Skeletal muscle satellite cell (primary cell): ENCODE measurements at regions not wholly inside any gene's neighbourhood (a gene's known extent, or its start where the extent isn't known, plus 50 kb on each side); places are given as distances from the start of the nearest gene placed in this dataset.
"Not testable (repeated sequence)": the region's sequence is repeated elsewhere in the genome, so short reads cannot be mapped to it uniquely, and the experiment has no call there.

Source experiments
- H3K27me3 ChIP-seq: 2 replicates; pipeline ENCODE4 v1.7.0; 2013; ENCODE audit warnings: low read length; ENCODE audit not compliant: control insufficient read depth, insufficient read depth
- H3K36me3 ChIP-seq: 2 replicates; pipeline ENCODE4 v1.7.0; 2013; ENCODE audit warnings: mild to moderate bottlenecking, control low read depth, low read length; ENCODE audit not compliant: insufficient read depth
- H3K4me1 ChIP-seq: 2 replicates; pipeline ENCODE4 v1.7.0; 2013; ENCODE audit warnings: low read length; ENCODE audit not compliant: control insufficient read depth, insufficient read depth
- H3K4me2 ChIP-seq: 2 replicates; pipeline ENCODE4 v1.7.0; 2013; ENCODE audit warnings: mild to moderate bottlenecking, low read length
- H3K4me3 ChIP-seq: 2 replicates; pipeline ENCODE4 v1.7.0; 2013; ENCODE audit warnings: low read length
- H3K9ac ChIP-seq: 2 replicates; pipeline ENCODE4 v1.7.0; 2013; ENCODE audit warnings: mild to moderate bottlenecking, low read depth, low read length, moderate library complexity
- H3K9me3 ChIP-seq: replicated peaks from 2 replicates; pipeline ENCODE4 v1.7.0; 2013; ENCODE audit warnings: mild to moderate bottlenecking, control low read depth, low read length

GRCh38 chr6:112590326-112590725 lies 243.2 kb downstream of the RFPL4B start:
- H3K4me1 ChIP-seq, result no peaks in the 10 kb centered on the region
- H3K4me3 ChIP-seq, result no peak overlapping the region
- no peaks in the 10 kb centered on the region for H3K9me3 ChIP-seq
- no peaks in the 10 kb centered on the region for H3K36me3 ChIP-seq
- no peaks in the 10 kb centered on the region for H3K27me3 ChIP-seq
- H3K4me2 ChIP-seq, result no peak overlapping the region
- no peak overlapping the region for H3K9ac ChIP-seq

- no peak overlapping the region for H3K4me2 ChIP-seq
- no peaks in the 10 kb centered on the region for H3K4me1 ChIP-seq
- no peak overlapping the region for H3K9ac ChIP-seq
- H3K9me3 ChIP-seq, result no peaks in the 10 kb centered on the region
- H3K27me3 ChIP-seq, result no peaks in the 10 kb centered on the region
- H3K4me3 ChIP-seq, result no peak overlapping the region
- no peaks in the 10 kb centered on the region for H3K36me3 ChIP-seq
Observed at GRCh38 chr6:112591329-112591728, 244.2 kb downstream of the RFPL4B start.

- Histone ChIP-seq H3K4me2 (no peak overlapping the region), H3K4me1 (no peaks in the 10 kb centered on the region), H3K9ac (no peak overlapping the region)
Observed at GRCh38 chr6:112592159-112592558, 245.0 kb downstream of the RFPL4B start.

GRCh38 chr6:112594886-112595594 lies 247.9 kb downstream of the RFPL4B start:
- Histone ChIP-seq H3K27me3 (no peaks in the 10 kb centered on the region), H3K36me3 (no peaks in the 10 kb centered on the region), H3K9me3 (no peaks in the 10 kb centered on the region), H3K9ac (no peak overlapping the region), H3K4me3 (no peak overlapping the region), H3K4me1 (no peaks in the 10 kb centered on the region), H3K4me2 (no peak overlapping the region)

More at GRCh38 chr6:112592159-112592558, 245.0 kb downstream of the RFPL4B start:
- no peaks in the 10 kb centered on the region for H3K27me3 ChIP-seq
- no peak overlapping the region for H3K4me3 ChIP-seq
- H3K36me3 ChIP-seq, result no peaks in the 10 kb centered on the region
- H3K9me3 ChIP-seq, result no peaks in the 10 kb centered on the region

GRCh38 chr6:112595841-112596240 lies 248.7 kb downstream of the RFPL4B start:
- Histone ChIP-seq H3K4me1 (no peaks in the 10 kb centered on the region), H3K4me2 (no peak overlapping the region), H3K9ac (no peak overlapping the region), H3K27me3 (no peaks in the 10 kb centered on the region), H3K9me3 (no peaks in the 10 kb centered on the region), H3K4me3 (no peak overlapping the region), H3K36me3 (no peaks in the 10 kb centered on the region)

GRCh38 chr6:112597176-112597575 lies 250.0 kb downstream of the RFPL4B start:
- no peak overlapping the region for H3K4me2 ChIP-seq
- H3K36me3 ChIP-seq, result no peaks in the 10 kb centered on the region
- H3K9me3 ChIP-seq, result no peaks in the 10 kb centered on the region
- H3K4me3 ChIP-seq, result no peak overlapping the region
- H3K4me1 ChIP-seq, result no peaks in the 10 kb centered on the region
- no peak overlapping the region for H3K9ac ChIP-seq
- no peaks in the 10 kb centered on the region for H3K27me3 ChIP-seq

- H3K4me3 ChIP-seq, result no peak overlapping the region
- no peaks in the 10 kb centered on the region for H3K36me3 ChIP-seq
- no peak overlapping the region for H3K9ac ChIP-seq
- H3K27me3 ChIP-seq, result no peaks in the 10 kb centered on the region
- no peaks in the 10 kb centered on the region for H3K4me1 ChIP-seq
- no peak overlapping the region for H3K4me2 ChIP-seq
- no peaks in the 10 kb centered on the region for H3K9me3 ChIP-seq
Observed at GRCh38 chr6:112600168-112600567, 253.0 kb downstream of the RFPL4B start.

- H3K4me2 ChIP-seq, result no peak overlapping the region
- H3K4me3 ChIP-seq, result no peak overlapping the region
- no peaks in the 10 kb centered on the region for H3K27me3 ChIP-seq
- H3K9me3 ChIP-seq, result no peaks in the 10 kb centered on the region
- H3K4me1 ChIP-seq, result no peaks in the 10 kb centered on the region
- H3K36me3 ChIP-seq, result no peaks in the 10 kb centered on the region
- H3K9ac ChIP-seq, result no peak overlapping the region
Observed at GRCh38 chr6:112603726-112604125, 256.6 kb downstream of the RFPL4B start.

GRCh38 chr6:112606656-112607435 lies 259.7 kb downstream of the RFPL4B start:
- no peak overlapping the region for H3K4me2 ChIP-seq
- H3K4me3 ChIP-seq, result no peak overlapping the region
- no peak overlapping the region for H3K9ac ChIP-seq

GRCh38 chr6:112608925-112609324 lies 261.8 kb downstream of the RFPL4B start:
- H3K36me3 ChIP-seq, H3K4me2 ChIP-seq, H3K27me3 ChIP-seq, H3K9ac ChIP-seq, H3K4me3 ChIP-seq, H3K4me1 ChIP-seq, H3K9me3 ChIP-seq: not testable (repeated sequence)

More at GRCh38 chr6:112606656-112607435, 259.7 kb downstream of the RFPL4B start:
- Histone ChIP-seq H3K9me3 (no peaks in the 10 kb centered on the region), H3K36me3 (no peaks in the 10 kb centered on the region), H3K27me3 (no peaks in the 10 kb centered on the region), H3K4me1 (no peaks in the 10 kb centered on the region)

GRCh38 chr6:112613410-112613809 lies 266.3 kb downstream of the RFPL4B start:
- Histone ChIP-seq H3K4me3 (no peak overlapping the region), H3K4me2 (no peak overlapping the region), H3K27me3 (no peaks in the 10 kb centered on the region), H3K9me3 (no peaks in the 10 kb centered on the region), H3K36me3 (no peaks in the 10 kb centered on the region), H3K9ac (no peak overlapping the region), H3K4me1 (no peaks in the 10 kb centered on the region)

GRCh38 chr6:112618849-112619248 lies 271.7 kb downstream of the RFPL4B start:
- Histone ChIP-seq H3K9ac (no peak overlapping the region), H3K9me3 (no peaks in the 10 kb centered on the region), H3K27me3 (no peaks in the 10 kb centered on the region), H3K36me3 (no peaks in the 10 kb centered on the region), H3K4me2 (no peak overlapping the region), H3K4me1 (peaks cover 4% of the 10 kb centered on the region), H3K4me3 (no peak overlapping the region)
